ENCODE measurements at regions not wholly inside any gene's neighbourhood (a gene's known extent, or its start where the extent isn't known, plus 50 kb on each side); places are given as distances from the start of the nearest gene placed in this dataset.
A peak's percentile ranks its signal among the peaks of the same experiment; 100 is the strongest.

- Histone ChIP-seq H3K4me3 (ENCODE audit: severe bottlenecking) (no peak overlapping the region), H3K27me3 (ENCODE audit: insufficient read depth, poor library complexity, severe bottlenecking) (no peaks in the 10 kb centered on the region), H3K9me3 (ENCODE audit: severe bottlenecking) (no peaks in the 10 kb centered on the region), H3K4me1 (ENCODE audit: insufficient read depth, poor library complexity, severe bottlenecking) (no peaks in the 10 kb centered on the region), H3K27ac (ENCODE audit: poor library complexity, severe bottlenecking) (no peak overlapping the region), H3K36me3 (ENCODE audit: low read depth) (no peaks in the 10 kb centered on the region)
- ATAC-seq (ENCODE audit: low read depth) (no peak), DNase-seq (ENCODE audit: low spot score) (no peak)
- TF ChIP-seq, protein P1, sequence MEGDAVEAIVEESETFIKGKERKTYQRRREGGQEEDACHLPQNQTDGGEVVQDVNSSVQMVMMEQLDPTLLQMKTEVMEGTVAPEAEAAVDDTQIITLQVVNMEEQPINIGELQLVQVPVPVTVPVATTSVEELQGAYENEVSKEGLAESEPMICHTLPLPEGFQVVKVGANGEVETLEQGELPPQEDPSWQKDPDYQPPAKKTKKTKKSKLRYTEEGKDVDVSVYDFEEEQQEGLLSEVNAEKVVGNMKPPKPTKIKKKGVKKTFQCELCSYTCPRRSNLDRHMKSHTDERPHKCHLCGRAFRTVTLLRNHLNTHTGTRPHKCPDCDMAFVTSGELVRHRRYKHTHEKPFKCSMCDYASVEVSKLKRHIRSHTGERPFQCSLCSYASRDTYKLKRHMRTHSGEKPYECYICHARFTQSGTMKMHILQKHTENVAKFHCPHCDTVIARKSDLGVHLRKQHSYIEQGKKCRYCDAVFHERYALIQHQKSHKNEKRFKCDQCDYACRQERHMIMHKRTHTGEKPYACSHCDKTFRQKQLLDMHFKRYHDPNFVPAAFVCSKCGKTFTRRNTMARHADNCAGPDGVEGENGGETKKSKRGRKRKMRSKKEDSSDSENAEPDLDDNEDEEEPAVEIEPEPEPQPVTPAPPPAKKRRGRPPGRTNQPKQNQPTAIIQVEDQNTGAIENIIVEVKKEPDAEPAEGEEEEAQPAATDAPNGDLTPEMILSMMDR (IDR thresholded peaks at IDR 0.05; ENCODE audit: poor library complexity, severe bottlenecking) = no peak
These were observed 380.1 kb downstream of the OMA1 start for GRCh38 chr1:58166417-58166816.

GRCh38 chr1:58165073-58165472 lies 381.5 kb downstream of the OMA1 start:
- Histone ChIP-seq H3K27ac (ENCODE audit: poor library complexity, severe bottlenecking) (no peak overlapping the region), H3K36me3 (ENCODE audit: low read depth) (no peaks in the 10 kb centered on the region), H3K4me3 (ENCODE audit: severe bottlenecking) (no peak overlapping the region), H3K9me3 (ENCODE audit: severe bottlenecking) (no peaks in the 10 kb centered on the region), H3K27me3 (ENCODE audit: insufficient read depth, poor library complexity, severe bottlenecking) (no peaks in the 10 kb centered on the region), H3K4me1 (ENCODE audit: insufficient read depth, poor library complexity, severe bottlenecking) (no peaks in the 10 kb centered on the region)
- no peak for ATAC-seq (ENCODE audit: low read depth)
- TF ChIP-seq, protein P1 (IDR thresholded peaks at IDR 0.05; ENCODE audit: poor library complexity, severe bottlenecking) = no peak
- DNase-seq (ENCODE audit: low spot score) = no peak

DNA sequence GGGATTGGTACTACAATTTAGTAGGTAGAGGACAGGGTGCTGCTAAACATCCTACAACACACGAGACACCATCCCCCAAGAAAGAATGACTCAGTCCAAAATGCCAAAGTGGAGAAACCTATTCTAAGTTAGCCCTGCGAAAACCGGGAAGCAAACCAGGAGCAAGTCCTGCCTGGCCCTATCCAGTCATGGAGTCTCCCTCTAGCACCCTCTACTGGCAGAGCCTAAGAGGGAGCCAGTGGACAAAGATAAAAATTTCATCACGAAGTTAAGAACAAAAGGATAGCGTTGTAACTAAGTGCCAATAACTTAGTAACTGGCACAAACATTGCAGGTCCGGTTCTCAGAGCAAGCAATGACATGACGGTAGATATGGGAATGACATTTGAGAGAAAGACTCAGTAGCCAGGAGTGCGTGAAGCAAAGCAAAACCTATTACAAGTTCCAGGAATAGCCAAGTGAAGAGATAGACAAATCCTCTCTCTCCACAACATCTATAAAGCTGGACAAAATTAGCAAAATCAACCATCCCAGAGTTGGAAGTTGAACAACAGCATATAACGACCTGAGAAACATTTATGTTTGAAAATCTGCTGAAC lies 383.5 kb downstream of the OMA1 start:
- Histone ChIP-seq H3K27me3 (ENCODE audit: insufficient read depth, poor library complexity, severe bottlenecking) (no peaks in the 10 kb centered on the region), H3K4me3 (ENCODE audit: severe bottlenecking) (no peak overlapping the region), H3K27ac (ENCODE audit: poor library complexity, severe bottlenecking) (no peak overlapping the region), H3K9me3 (ENCODE audit: severe bottlenecking) (no peaks in the 10 kb centered on the region), H3K36me3 (ENCODE audit: low read depth) (no peaks in the 10 kb centered on the region), H3K4me1 (ENCODE audit: insufficient read depth, poor library complexity, severe bottlenecking) (no peaks in the 10 kb centered on the region)
- no peak for DNase-seq (ENCODE audit: low spot score)
- TF ChIP-seq, protein P1 (IDR thresholded peaks at IDR 0.05; ENCODE audit: poor library complexity, severe bottlenecking) = peak; percentile 83
- ATAC-seq (ENCODE audit: low read depth) = peak; percentile 80

DNA sequence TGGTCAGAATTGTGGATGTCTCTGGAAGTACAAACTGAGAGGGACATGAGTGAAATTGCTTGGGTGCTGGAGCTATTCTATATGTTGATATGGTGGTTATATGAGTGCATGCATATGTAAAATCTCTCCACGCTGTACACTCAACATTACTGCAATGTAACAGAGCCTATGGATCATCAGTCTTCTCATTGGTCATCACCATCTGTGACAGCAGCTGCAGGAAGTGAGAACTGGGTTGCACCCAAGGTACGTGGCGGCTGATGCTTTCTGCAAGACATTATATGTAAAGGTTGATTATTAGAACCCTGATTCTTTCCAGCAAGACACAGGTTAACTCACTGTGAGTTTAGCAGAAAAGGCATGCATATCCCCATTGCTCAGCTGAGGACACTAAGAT lies 387.1 kb downstream of the OMA1 start:
- H3K4me1 ChIP-seq (ENCODE audit: insufficient read depth, poor library complexity, severe bottlenecking) = no peaks in the 10 kb centered on the region
- H3K27ac ChIP-seq (ENCODE audit: poor library complexity, severe bottlenecking) = no peak overlapping the region
- ATAC-seq (ENCODE audit: low read depth) (no peak), DNase-seq (ENCODE audit: low spot score) (no peak)
- H3K27me3 ChIP-seq (ENCODE audit: insufficient read depth, poor library complexity, severe bottlenecking) = no peaks in the 10 kb centered on the region
- H3K36me3 ChIP-seq (ENCODE audit: low read depth) = no peaks in the 10 kb centered on the region
- no peaks in the 10 kb centered on the region for H3K9me3 ChIP-seq (ENCODE audit: severe bottlenecking)
- H3K4me3 ChIP-seq (ENCODE audit: severe bottlenecking) = no peak overlapping the region
- TF ChIP-seq, protein P1 (IDR thresholded peaks at IDR 0.05; ENCODE audit: poor library complexity, severe bottlenecking) = no peak
